Activated T-cell treated with anti-CD3 and anti-CD28 coated beads for 4 hours (primary cell): ENCODE measurements at regions not wholly inside any gene's neighbourhood (a gene's known extent, or its start where the extent isn't known, plus 50 kb on each side); places are given as distances from the start of the nearest gene placed in this dataset.

Experiments used
- DNase-seq: peaks from one replicate; pipeline ENCODE4 v3.0.0-alpha.2; 2020

DNA sequence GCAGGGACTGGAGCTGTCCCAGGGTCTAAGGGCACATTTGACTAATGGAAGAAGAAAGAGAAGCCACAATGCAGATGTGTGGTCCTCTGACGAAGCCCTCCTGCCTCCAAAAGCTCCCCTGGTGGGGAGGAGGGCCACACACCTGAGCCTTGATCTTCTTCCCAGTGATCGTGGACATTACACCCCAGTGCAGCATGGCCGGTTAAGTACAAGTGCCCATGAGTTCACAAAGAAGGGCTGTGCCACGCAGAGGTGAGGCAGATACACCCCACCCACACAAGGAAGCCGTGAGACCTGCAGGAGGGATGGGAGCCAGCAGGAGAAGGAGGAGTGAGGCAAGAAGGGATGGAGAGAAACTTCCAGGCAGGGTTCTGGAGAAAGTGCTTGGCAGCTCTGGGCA, 199.0 kb upstream of the MVB12B start:
- no peak for DNase-seq

DNA sequence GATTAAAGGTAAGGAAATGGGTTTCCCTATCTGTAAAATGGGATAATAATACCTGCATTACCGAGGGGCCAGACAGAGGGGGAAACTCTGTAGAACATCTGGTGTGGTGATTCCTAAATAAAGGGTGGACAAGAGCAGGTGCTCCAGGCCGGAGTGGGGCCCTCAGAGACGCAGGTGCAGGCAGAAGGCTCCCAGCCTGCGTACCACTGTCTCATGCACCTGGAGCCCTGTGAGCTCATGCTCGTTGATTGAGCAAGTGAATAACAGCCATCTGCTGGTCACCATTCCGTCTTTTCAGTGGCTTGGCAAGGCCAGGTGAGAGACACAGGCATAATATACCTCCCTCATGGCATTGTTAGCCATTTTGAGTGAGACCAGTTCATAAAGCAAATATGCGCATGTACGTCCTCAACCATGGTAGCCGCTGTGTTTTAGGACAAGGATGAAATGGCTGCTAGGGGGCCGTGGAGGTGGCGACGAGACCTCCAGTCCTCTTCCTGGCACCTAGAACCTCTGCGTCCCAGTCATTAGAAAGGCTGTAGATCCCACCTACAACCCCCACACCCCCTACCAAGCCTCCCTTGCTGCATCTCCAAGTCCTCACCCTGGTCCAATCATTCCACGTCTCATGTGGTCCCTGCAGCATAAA, 198.0 kb upstream of the MVB12B start:
- DNase-seq = no peak

DNA sequence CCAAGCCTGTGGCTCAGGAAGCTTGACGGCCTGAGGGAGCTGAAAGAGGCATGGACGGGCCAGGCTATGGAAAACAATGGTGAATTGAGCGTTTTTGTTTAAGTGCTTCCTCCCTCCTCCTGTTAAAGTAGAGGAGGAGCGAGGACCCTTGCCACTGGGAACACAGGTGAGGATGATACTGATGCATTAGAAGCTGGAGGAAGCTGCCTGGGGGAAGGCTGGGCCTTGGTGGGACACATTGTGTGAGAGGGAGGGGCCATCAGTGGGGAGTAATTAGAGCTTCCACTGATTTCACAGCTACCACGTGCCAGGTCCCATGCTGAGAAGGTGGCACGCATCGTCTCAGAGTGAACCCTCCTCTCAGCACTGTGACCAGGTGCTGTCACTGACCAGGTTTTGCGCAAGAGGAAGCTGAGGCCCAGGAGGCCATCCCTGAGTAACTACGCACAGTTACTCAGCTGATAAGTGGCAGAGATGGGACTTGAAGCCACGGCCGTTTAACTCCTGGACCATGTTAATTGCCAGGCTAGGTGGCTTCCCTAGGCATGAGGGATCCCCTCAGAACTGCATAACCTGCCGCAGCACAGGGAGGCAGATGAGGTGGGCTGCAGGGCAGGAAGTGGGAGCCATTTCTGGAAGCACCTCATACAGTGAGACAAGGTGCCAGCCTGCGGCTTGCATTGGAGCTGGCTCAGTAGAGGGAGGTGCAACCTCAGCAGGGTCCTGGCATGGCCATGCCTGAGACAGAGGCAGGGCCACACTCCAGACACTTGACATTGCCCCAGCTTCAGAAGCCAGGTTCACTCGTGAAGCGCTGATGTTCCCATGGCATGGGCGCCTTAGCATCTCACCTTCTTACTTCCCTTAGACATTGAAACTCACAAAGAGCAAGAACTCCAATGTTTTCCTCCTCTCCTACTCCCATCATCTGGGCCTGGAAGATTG, 195.3 kb upstream of the MVB12B start:
- no peak for DNase-seq

DNA sequence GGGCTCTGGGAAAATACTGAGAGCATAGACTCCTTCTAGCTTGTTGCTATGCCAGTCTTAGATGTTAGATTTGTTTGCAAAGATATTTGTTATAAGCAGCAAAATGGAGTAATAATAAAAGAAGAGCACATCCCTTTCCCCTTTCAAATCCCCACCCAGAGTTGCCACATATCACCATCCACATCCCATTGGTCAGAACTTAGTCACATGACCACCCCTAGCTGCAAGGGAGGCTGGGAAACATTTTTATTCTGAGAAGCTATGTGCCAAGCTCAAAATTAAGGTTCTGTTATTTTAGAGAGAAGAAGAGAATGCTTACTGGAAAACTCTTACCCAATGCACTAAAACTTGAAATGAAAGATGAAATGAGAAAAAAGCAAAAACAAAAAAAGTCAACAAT, 193.9 kb upstream of the MVB12B start:
- no peak for DNase-seq

DNA sequence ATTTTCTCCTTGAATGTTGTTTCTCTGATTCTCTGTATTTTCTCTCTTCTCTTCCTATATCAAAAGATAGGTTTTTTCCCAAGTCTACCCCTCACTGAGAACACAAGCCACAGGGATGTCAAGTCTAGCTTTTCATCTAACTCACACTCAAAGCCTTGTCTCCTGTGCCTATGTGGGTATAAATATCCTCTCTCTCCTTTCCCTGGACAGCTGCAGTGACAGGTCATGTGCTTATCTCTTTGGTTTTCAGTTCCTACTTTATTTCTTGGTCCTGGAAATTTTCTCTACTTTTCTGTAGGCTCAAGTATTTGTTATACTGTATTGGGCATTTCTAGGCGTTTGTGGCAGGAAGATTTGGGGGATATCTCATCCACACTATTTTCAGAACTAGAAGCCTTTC, 182.4 kb upstream of the MVB12B start:
- no peak for DNase-seq

DNA sequence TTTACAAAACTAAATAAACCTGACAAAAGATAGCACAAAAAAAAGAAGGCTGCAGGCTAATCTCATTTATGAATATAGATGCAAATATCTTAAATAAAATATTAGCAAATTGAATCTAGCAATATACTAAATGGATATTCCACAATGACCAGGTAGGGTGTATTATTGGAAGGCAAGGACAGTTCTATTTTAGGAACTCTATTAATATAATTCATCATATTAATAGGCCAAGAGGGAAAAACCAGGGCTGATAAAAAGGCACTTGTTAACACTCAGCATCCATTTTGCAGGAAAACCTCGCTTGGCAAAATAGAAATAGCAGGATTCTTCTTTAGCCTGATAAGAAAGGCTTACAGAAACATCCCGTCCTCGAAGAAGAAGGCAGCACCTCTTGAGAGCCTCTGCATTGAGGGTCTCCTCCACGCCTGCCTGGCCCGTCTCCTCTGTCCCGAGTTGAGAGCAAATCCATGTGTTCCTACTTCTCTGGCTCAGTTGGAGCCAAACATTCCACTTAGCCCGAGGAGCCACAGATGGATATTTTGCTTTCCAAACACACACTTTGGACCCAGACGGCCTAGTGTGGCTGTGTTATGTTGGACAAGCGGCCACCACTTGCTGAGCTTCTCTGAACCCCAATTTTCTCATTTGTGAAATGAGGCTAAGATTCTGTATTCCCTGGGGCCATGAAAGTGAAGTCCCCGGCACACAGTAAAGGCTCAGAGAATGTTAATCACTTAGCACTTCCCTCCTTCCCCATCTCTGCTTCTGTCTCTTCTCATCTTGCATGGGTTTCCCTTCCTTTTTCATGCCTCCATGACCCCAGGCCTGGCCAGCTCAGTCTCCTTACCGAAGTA, 181.8 kb upstream of the MVB12B start:
- DNase-seq = no peak

DNA sequence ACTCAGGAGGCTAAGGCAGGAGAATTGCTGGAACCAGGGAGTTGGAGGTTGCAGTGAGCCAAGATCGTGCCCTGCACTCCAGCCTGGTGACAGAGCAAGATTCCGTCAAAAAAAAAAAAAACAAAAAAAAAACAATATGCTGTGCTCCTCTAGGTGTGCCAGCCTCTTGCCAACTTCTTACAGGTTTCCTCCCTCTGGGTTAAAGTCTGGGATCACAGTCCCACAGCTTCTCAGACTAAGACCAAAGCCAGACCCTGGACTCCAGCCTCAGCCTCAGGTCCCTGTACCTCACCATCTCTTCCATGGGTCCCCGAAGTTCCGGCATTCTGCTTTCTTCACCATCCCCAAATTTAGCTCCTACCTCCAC, 180.8 kb upstream of the MVB12B start:
- no peak for DNase-seq

DNA sequence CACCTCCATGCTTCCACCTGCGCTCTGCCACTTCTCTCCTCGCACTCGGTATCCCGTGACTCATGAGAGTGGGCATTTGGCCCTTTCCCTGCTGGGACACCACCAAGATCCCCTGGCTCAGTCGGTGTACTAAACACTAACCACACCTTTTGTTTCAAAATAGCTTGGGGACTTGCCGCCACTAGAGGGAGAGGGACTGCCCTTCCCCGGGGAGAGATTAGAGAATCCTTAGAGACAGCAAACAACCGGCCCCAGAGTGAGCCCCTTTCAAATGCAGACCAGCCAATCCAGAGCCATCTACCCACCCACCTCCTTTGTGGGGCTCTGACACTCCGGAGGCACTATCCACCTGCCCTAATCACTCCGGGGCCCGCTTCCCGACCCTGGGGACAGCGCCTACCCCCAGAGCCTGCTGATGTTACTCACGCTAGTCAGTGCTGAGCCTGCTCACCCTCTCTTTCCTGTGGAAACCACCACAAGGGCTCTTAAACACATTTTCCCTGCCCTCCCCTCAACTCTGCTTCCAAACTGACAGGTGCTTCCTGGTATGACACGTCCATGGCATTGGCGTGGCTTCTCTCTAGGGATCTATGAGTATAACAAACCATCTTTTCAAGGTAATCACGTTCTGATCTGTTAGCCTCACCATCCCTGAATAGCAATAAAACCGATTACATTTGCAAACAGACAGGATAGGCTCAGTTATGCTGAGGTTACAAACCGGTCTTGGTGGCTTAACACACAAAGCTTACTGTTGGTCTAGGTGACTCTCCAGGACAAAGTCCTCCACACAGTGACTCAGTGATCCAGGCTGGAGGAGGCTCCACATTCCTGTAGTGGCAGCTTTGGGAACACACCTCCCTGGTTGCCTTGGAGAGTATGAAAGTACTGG, 180.1 kb upstream of the MVB12B start:
- no peak for DNase-seq

DNA sequence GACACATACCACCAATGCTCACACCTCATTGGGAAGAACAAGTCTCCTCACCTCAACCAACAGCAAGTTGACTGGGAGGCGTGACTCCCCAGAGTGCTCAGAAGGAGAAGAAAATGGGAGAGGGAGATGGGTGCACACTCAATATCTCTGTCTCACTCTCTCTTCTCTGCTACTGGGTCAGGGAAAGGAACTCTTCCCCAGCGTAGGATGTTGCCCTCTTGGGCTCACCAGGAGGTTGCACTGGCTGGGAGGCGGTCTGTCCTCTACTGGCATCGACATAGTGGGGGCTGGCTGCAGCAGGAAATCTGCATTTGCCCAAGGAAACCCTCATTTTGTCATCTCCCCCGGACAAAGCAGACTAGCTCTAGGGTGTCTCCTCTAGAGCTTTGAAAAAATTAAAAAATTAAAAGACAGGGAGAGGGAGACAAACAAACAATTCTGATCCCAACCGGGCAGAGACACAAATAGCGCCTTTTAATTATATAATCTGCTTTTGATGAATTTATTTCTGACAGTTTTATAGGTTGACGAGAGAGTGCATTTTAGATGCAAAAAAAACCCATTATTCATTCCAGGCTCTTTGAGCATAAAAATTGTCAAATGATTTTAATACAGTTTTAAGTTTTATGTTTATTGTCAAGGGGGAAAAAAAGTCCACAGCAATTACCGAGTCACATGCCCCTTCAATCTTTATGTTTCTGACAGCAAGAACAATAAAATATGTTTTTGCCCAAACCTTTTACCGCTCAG, 179.3 kb upstream of the MVB12B start:
- DNase-seq = no peak

DNA sequence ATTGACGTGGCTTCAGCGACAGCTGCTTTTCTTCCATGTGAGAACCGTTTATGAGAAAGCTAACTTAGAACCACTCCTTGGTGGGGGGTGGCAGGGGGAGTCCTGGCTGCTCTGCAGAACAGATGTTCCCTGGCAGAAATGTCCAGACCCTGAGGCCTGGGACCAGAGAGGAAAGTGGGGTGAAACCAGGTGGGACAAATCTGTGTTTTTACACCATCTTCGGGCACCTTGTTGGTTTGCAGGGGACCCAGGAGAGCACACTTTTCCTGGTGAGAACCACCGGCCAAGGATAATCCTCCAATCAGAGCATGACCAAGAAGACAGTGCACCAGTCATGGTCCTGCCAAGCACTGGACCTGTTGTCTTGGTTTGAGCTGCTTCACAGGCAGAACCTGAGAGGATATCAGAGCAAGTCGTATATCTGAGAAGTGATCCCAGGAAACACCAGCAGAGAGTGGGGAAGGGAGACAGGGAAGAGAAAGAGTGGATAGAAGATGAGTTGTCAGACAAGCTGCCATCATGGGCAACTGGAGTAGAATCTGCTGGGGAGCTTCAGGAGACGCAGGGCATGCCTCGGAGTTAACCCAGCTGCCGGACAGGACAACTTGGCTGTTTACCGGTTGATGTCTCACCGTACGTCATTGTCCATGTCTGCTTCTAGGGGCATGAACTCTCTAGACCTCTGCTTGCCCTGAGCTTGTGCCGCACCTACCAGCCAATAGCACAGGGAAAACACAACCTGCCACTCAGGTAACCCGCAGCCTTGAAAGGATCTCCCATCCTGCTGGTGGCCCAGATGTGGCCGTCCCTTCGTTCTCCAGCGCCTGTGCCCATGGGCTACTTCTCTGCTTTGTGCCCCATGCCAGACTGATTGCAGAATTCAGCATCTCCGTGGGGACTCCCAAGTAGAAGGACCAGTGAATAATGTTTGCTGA, 178.4 kb upstream of the MVB12B start:
- DNase-seq = no peak

DNA sequence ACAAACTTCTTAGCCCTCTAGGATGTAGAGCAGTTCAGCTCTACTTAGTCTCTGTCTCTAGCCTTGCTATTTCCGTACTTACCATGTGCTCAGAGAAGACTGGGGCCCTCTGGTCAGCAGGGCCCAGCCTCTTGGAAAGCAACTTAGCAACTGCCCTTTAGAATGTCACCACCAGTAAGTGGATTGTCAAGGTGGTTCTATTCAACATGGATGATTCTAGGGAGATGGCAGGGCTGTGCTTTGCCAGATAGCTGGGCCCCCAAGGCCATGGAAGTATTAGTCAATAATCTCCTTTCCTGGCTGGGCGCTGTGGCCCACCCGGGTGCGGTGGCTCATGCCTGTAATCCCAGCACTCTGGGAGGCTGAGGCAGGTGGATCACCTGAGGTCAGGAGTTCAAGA, 177.6 kb upstream of the MVB12B start:
- DNase-seq = no peak

DNA sequence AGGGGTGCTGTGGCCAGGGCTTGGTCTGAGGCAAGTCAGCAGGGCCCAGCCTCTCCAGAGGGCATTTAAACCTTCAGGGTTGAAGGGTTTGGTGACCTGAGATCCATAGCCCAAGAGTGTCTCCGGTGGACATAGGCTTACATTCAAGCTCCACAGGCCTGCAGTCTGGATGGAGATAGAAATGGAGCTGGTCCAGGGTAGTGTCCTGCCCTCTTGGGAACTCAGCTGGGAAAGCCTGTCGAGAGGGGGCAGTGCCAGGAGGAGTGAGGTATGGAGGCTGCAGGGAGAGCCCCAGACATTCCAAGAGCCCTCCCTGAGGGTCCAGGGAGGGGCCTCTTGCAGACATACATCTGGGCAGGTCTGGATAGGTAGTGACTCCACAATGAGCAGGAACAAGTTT, 177.0 kb upstream of the MVB12B start:
- DNase-seq = no peak

DNA sequence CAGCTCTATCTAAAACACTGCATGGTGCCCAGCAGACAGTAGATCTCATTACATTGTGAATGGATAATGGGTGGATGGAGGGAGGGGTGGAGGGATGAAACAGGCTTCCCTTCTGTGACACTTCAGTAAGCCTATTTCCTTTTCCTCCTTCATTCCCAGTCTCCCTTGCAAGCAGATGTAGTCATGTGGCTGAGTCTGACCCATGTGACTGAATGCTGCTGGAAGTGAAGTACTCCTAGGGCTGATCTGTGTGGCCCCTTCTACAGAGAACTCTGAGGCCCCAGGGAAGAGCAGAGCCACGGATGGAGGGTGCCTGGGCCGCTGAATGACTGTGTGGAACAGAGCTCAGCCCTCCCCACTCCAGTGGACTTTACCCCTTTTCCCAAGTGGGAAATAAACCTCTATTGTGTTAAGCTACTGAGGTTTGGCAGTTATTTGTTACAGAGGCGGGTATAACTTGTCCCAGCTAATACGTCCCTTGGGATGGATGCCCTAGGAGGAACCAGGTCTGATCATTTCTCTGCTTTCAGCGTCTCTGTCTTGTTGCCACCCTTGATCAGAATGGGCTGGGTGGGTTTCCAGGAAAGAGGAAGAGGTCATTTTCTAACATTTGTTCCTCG, 176.1 kb upstream of the MVB12B start:
- no peak for DNase-seq

DNA sequence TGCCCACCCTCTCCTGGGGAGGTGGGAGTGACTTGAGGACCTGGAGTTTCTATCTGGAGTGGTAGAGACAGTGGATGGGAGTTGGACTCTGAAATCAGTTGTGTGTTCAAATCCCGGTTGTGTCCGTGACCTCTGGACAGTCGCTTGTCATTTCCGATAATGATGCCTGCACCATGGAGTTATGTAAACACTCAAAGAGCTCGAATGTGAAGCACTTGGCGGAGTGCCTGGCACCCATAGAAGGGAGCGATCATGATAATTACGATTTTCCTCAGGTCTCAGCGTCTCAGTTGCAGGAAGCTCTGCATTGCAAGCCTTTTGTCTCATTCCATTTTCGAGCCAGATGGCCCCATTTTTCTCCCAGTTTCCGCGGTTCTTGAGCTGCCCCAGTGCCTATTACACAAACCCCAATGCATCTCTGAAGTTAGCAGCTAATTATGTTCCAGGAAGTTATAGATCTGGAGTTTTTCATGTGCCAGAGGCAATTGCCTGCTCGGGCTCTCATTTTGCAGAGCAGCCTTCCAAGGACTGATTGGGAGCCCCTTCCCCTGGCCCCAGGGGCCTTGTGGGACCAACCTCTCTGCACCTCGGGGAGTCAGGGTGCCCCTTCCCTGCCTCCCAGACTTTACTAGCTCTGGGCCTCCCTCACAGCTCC, 175.5 kb upstream of the MVB12B start:
- DNase-seq = no peak

DNA sequence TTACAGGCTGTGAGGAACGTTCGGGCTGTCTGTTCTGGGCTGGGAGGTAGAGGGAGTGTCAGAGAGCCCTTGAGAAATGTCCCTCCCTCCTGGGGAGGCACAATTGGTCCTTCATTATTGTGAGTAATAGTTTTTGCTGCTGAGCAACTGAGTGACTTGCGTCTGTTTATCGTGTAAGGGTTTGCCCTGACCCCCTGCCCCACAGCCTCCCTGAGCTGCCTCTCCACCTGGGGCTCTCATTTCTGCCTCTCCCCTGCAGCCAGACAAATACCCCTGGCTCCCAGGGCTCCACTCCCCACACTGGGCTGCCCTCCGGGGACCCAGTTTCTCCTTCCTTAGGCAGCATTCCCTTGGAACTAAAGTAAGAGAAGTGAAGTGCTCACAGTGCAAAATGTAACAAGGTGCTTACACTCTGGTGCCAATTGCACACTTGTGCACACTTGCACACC, 174.9 kb upstream of the MVB12B start:
- DNase-seq = no peak

DNA sequence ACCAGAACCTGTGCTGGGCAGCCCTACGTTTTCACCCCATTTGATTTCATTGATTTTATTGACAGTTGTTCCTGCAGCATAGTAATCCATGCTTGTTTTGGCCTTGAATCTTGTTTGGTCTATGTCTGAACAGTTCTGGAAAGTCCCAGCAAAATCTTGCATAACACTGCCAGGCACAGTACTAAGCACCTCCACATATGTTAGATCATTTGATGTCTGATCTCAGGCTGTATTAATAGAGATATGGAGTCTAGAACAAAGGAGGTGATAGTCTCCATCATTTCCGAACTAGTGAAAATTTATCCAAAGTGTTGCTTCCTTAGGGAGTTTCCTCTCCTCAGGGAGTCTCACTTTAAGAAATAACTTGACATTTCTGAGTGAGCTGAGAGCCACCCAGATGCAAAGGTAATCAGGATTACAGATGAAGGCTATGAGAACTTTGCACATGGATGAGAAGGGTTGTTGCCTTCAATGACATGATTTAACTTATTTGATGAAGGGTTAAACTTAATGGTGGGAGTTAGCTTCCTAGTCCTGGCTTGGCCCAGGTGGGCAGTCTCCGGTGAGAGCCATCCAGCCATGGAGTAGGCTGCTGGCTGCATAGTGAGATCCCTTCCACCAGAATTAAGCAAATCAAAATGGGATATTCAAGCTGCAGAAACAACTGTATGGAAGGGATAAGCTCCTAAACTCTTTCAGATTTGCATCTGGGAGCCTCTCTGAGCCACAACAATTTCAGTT, 173.8 kb upstream of the MVB12B start:
- DNase-seq = no peak

DNA sequence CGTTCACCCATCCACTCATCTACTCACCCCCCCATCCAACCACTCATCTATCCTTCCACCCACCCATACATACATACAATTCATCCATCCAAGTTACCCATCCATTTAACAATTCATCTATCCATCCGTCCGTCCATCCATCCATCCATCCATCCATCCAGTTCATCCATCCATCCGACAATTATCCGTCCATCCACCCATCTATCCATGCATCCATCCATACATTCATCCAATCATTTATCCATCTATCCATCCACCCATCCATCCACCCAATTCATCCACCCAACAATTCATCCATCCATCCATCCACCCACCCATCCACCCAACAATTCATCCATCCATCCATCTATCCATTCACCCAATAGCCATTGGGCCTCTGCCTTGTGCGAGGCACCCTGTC, 173.2 kb upstream of the MVB12B start:
- DNase-seq = no peak

DNA sequence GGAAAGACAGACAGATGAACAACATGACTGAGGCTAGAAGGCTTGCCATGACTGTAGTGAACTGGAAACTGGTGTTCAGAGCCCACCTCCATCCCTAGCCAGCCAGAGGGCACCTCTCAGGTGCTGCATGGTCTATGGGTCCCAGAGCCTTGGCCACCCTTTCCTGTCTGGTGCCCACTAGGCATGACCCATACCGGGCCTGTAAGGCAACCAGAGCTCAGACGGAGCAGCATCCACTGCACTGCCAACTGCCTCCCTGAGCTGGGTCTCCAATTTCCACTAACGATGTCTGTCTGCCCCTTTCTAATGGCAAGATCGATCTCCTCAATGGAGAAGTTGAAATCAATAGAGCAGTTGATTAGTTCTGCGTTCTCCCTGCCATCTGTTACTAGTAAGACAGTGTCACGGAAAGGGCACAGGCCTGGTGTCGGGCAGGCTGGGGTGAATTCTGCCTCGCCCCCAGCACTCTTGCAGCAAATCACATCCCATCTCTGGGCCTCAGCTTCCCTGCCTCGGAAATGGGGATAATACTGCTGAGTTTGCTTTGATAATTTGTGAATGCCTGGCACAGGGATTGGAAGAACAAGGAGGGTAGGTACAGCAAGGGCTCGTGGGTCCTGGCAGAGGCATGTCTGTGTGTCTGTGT, 172.3 kb upstream of the MVB12B start:
- DNase-seq = no peak
